Nephron progenitor cell (in vitro differentiated cells): ENCODE measurements at regions not wholly inside any gene's neighbourhood (a gene's known extent, or its start where the extent isn't known, plus 50 kb on each side); places are given as distances from the start of the nearest gene placed in this dataset.

Experiments used
- DNase-seq: peaks from one replicate; pipeline ENCODE4 v3.0.0; 2021
- H3K27ac Mint-ChIP-seq: 2 replicates; pipeline ENCODE4 v1.8.0; 2021; ENCODE audit warnings: mild to moderate bottlenecking, moderate library complexity, mixed read lengths
- H3K27me3 Mint-ChIP-seq: 2 replicates; pipeline ENCODE4 v1.8.0; 2021; ENCODE audit warnings: mild to moderate bottlenecking, low read depth, mixed read lengths; ENCODE audit not compliant: poor library complexity
- H3K36me3 Mint-ChIP-seq: 2 replicates; pipeline ENCODE4 v1.8.0; 2021; ENCODE audit warnings: low read depth, mixed read lengths
- H3K4me1 Mint-ChIP-seq: 2 replicates; pipeline ENCODE4 v1.8.0; 2021; ENCODE audit warnings: mixed read lengths
- H3K4me3 Mint-ChIP-seq: 2 replicates; pipeline ENCODE4 v1.8.0; 2021; ENCODE audit warnings: mild to moderate bottlenecking, moderate library complexity, mixed read lengths
- H3K9me3 Mint-ChIP-seq: 2 replicates; pipeline ENCODE4 v1.8.0; 2021; ENCODE audit warnings: mild to moderate bottlenecking, moderate library complexity, mixed read lengths
- CTCF ChIP-seq: fragments of 200-600 bp; sonication (generic); IDR thresholded peaks from 2 replicates; pipeline ENCODE4 v1.5.0; 2021; ENCODE audit warnings: antibody characterized with exemption

GRCh38 chr1:4019606-4020331 lies 119.7 kb upstream of the C1orf174 start:
- Mint-ChIP-seq H3K27me3 (peaks cover 24% of the 10 kb centered on the region), H3K4me1 (peaks cover 42% of the 10 kb centered on the region), H3K36me3 (no peaks in the 10 kb centered on the region), H3K9me3 (peaks cover 4% of the 10 kb centered on the region), H3K4me3 (no peak overlapping the region), H3K27ac (no peak overlapping the region)
- TF ChIP-seq CTCF = no peak
- no peak for DNase-seq

GRCh38 chr1:4020449-4020848 lies 120.4 kb upstream of the C1orf174 start:
- Mint-ChIP-seq H3K27ac (no peak overlapping the region), H3K4me3 (no peak overlapping the region), H3K36me3 (no peaks in the 10 kb centered on the region), H3K27me3 (peaks cover 27% of the 10 kb centered on the region), H3K9me3 (peaks cover 4% of the 10 kb centered on the region), H3K4me1 (peaks cover 42% of the 10 kb centered on the region)
- no peak for TF ChIP-seq CTCF
- DNase-seq = no peak

- Mint-ChIP-seq H3K4me3 (no peak overlapping the region), H3K36me3 (no peaks in the 10 kb centered on the region), H3K27me3 (peaks cover 24% of the 10 kb centered on the region), H3K4me1 (peaks cover 35% of the 10 kb centered on the region), H3K27ac (no peak overlapping the region), H3K9me3 (peaks cover 4% of the 10 kb centered on the region)
- no peak for TF ChIP-seq CTCF
- no peak for DNase-seq
Observed at GRCh38 chr1:4021136-4021973, 121.3 kb upstream of the C1orf174 start.

GRCh38 chr1:4021974-4022268 lies 121.8 kb upstream of the C1orf174 start:
- H3K4me3 Mint-ChIP-seq = no peak overlapping the region
- H3K36me3 Mint-ChIP-seq = no peaks in the 10 kb centered on the region
- H3K4me1 Mint-ChIP-seq = peaks cover 31% of the 10 kb centered on the region
- no peak for DNase-seq
- H3K27ac Mint-ChIP-seq = no peak overlapping the region
- H3K9me3 Mint-ChIP-seq = no peaks in the 10 kb centered on the region
- H3K27me3 Mint-ChIP-seq = peaks cover 26% of the 10 kb centered on the region
- no peak for TF ChIP-seq CTCF

DNA sequence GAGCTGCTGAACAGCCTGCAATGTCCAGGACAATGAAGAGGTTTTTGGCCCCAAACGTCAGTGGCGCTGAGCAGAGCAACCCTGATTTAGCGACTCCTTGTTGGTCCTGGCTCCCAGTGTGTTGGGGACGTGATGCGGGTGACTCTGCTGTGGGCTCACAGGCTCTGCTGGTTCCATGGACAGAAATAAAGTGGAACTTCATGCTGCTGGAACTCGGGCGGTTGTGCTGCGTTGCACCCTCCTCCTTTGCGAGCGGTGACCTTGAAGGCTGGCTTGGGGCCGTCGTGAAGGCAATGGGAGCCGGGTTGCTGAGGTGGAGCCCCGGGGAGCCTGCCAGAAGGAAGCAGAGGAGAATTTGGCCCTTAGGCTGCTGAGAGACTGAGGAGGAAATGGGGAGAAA lies 122.6 kb upstream of the C1orf174 start:
- no peak overlapping the region for H3K4me3 Mint-ChIP-seq
- no peaks in the 10 kb centered on the region for H3K36me3 Mint-ChIP-seq
- H3K27me3 Mint-ChIP-seq = peaks cover 26% of the 10 kb centered on the region
- TF ChIP-seq CTCF = no peak
- H3K4me1 Mint-ChIP-seq = peaks cover 32% of the 10 kb centered on the region
- H3K27ac Mint-ChIP-seq = no peak overlapping the region
- no peaks in the 10 kb centered on the region for H3K9me3 Mint-ChIP-seq
- DNase-seq = no peak

GRCh38 chr1:4023678-4024077 lies 123.6 kb upstream of the C1orf174 start:
- no peak for TF ChIP-seq CTCF
- DNase-seq = no peak
- no peaks in the 10 kb centered on the region for H3K36me3 Mint-ChIP-seq
- no peak overlapping the region for H3K4me3 Mint-ChIP-seq
- H3K9me3 Mint-ChIP-seq = no peaks in the 10 kb centered on the region
- H3K27me3 Mint-ChIP-seq = peaks cover 26% of the 10 kb centered on the region
- peaks cover 27% of the 10 kb centered on the region for H3K4me1 Mint-ChIP-seq
- no peak overlapping the region for H3K27ac Mint-ChIP-seq
